GM12873 (cell line): ENCODE measurements at regions not wholly inside any gene's neighbourhood (a gene's known extent, or its start where the extent isn't known, plus 50 kb on each side); places are given as distances from the start of the nearest gene placed in this dataset.

Source experiments
- TF ChIP-seq, protein P1 (sequence below): IDR thresholded peaks from 2 replicates; pipeline ENCODE4 v1.5.1; 2012; ENCODE audit warnings: low read depth, mild to moderate bottlenecking, moderate library complexity, low read length, control low read depth; ENCODE audit not compliant: insufficient read depth; ENCODE audit errors: missing control alignments

DNA sequence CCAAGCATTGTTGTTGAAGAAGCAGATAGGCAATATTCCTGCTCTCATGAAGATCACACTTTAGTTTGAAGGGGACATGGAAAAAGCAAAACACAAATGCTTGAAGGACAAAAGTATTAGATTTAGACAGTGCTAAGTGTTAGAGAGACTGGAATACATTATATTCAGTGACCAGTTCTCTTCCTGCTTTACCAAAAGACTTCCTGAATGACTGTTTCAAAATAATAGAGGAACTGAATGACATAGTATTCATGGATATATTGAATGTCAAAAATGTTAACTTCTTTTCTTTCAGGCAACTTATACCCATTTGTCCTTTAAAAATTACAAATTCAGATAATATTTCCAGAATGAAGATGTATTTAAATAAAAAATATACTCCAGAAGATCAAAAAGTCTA, 178.0 kb upstream of the IVNS1ABP start:
- TF ChIP-seq, protein P1, sequence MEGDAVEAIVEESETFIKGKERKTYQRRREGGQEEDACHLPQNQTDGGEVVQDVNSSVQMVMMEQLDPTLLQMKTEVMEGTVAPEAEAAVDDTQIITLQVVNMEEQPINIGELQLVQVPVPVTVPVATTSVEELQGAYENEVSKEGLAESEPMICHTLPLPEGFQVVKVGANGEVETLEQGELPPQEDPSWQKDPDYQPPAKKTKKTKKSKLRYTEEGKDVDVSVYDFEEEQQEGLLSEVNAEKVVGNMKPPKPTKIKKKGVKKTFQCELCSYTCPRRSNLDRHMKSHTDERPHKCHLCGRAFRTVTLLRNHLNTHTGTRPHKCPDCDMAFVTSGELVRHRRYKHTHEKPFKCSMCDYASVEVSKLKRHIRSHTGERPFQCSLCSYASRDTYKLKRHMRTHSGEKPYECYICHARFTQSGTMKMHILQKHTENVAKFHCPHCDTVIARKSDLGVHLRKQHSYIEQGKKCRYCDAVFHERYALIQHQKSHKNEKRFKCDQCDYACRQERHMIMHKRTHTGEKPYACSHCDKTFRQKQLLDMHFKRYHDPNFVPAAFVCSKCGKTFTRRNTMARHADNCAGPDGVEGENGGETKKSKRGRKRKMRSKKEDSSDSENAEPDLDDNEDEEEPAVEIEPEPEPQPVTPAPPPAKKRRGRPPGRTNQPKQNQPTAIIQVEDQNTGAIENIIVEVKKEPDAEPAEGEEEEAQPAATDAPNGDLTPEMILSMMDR = no peak

DNA sequence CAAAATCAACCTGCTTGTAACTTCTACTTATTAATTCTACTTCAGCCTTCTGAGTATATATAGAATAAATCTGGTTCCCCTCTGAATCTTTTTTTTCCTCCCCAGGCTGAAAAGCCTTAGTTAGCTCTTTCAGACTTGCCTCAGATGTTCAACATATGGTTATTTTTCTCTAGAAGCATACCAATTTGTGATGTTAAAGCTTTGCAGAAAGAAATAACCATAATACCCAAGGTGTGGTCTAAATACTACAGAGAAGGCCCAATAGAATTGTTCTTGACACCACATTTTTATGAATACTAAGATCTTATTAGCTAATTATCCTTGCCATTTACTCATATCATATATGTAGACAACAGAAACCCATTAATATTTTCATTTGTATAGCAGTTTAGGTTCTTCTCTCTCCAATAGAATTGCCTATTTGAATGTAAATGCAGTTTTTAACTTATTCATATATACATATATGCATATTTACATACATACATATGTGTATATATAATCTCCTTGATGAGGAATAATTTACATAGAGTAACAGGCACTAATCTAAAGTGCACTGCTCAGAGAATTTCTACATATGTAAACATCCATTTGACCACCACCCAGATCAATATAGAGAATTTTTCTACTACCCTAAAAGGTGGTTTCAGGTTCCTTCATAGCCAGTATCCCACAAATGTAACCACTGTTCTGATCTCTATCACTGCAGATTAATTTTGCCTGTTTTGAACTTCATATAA, 175.2 kb upstream of the IVNS1ABP start:
- TF ChIP-seq, protein P1 = no peak

DNA sequence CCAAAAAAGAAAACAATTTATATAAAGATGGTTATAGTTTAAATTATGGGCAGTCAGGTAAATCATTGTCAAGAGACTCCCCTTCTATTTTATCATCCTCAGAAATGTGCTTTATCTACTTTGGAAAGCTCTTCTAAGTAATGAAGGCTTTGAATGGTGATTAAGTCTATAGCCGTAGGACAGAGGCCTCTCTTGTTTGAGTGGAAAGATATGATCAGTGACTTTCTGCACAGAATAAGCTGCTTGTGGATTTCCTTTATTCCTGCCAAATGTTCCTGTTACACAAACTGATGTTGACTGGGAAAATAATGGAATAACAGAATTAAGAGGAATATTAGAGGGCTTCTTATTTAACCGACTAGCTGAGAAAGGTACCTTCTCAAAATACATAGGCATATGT, 174.6 kb upstream of the IVNS1ABP start:
- TF ChIP-seq, protein P1 = no peak

DNA sequence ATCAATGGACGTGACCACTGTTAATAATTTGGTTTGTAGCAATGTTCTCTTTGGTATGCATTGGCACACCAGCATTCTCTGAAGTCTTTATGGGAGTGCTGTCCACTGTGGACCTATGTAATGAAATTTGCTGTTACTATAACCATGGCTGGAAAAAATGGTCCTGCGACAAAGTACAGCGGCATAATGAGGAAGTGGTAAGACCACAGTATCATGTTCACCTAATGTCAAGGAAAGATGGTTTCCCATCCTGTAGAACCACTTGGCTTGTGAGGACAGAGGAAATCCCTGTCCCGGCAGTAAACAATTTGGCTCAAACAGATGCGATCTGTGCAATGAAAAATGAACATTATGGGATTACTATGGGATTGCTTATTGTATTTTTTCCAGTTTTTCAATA, 173.9 kb upstream of the IVNS1ABP start:
- TF ChIP-seq, protein P1 = no peak

DNA sequence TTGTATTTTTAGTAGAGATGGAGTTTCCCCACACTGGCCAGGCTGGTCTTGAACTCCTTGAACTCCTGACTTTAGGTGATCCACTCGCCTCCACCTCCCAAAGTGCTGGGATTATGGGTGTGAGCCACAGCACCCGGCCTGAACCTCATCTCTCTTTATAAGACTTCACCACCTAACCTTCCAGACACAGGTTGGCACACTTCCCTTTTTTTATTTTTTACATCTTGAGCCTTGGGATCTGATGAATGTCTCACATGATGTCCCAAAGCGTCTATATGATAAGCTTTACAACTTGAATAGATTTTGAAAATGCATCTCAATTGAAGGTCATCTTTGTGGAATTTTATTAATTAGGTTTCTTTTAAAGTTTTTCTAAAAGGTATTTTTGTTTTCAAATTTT, 172.4 kb upstream of the IVNS1ABP start:
- TF ChIP-seq, protein P1 = no peak

DNA sequence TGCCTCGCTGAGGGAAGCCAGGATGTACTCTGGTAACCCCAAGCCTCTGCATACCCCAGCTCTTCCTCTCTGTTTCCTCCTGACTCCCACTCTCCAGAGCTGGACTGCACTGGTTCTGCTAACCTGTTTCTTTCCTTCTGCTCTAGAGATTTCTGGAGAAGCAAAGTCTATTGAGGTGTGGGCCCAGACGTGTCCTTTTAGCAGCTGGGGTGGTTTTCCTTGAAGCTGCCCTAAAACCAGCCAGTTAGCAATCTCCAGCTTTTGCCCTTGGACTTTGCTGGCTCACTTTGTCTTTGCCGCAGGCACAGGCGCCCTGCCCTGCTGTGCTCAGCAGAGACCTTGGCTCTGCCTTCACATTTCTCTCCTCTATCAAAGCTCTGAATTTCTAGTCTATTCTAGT, 171.8 kb upstream of the IVNS1ABP start:
- TF ChIP-seq, protein P1 = no peak

DNA sequence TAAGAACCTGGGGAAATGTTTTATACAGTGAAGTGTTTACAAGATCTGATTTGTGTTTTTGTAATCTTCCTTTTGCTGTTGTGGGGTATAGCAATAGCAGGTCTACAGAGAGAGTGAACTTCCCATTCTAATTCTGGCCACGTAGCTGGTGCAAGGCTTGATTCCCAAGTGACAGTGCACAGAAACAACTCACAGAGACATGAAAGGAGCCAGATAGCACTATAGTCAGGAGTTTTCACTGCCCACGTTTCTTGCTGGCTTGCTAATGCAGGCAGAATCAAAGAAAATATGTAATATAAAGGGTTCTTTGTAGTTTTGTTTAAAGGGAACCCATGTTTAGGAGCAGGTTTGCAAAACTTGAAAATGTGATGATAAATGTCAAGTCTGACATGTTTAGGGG, 170.9 kb upstream of the IVNS1ABP start:
- TF ChIP-seq, protein P1 = no peak
